ENCODE measurements at regions not wholly inside any gene's neighbourhood (a gene's known extent, or its start where the extent isn't known, plus 50 kb on each side); places are given as distances from the start of the nearest gene placed in this dataset.
A peak's percentile ranks its signal among the peaks of the same experiment; 100 is the strongest.

GRCh38 chr12:25714198-25714984, 161.3 kb upstream of the LMNTD1 start:
- no peak for DNase-seq (ENCODE audit: low read depth)

GRCh38 chr12:25715102-25715501, 162.0 kb upstream of the LMNTD1 start:
- no peak for DNase-seq (ENCODE audit: low read depth)

GRCh38 chr12:25716842-25717241, 163.8 kb upstream of the LMNTD1 start:
- peak; percentile 56 for DNase-seq (ENCODE audit: low read depth)

GRCh38 chr12:25717552-25717951, 164.5 kb upstream of the LMNTD1 start:
- no peak for DNase-seq (ENCODE audit: low read depth)

GRCh38 chr12:25718081-25718731, 165.1 kb upstream of the LMNTD1 start:
- no peak for DNase-seq (ENCODE audit: low read depth)

- no peak for DNase-seq (ENCODE audit: low read depth)
Measured at GRCh38 chr12:25719505-25719904, 166.4 kb upstream of the LMNTD1 start.

GRCh38 chr12:25723336-25723735, 170.3 kb upstream of the LMNTD1 start:
- no peak for DNase-seq (ENCODE audit: low read depth)

GRCh38 chr12:25723921-25724491, 170.9 kb upstream of the LMNTD1 start:
- DNase-seq (ENCODE audit: low read depth): no peak

- DNase-seq (ENCODE audit: low read depth): no peak
Measured at GRCh38 chr12:25725470-25725869, 172.4 kb upstream of the LMNTD1 start.

GRCh38 chr12:25725931-25726330, 172.8 kb upstream of the LMNTD1 start:
- peak; percentile 11 for DNase-seq (ENCODE audit: low read depth)

GRCh38 chr12:25728056-25728595, 175.0 kb upstream of the LMNTD1 start:
- no peak for DNase-seq (ENCODE audit: low read depth)

GRCh38 chr12:25730489-25731349, 177.6 kb upstream of the LMNTD1 start:
- peak; percentile 37 for DNase-seq (ENCODE audit: low read depth)

GRCh38 chr12:25733541-25733940, 180.5 kb upstream of the LMNTD1 start:
- DNase-seq (ENCODE audit: low read depth): no peak

- no peak for DNase-seq (ENCODE audit: low read depth)
Measured at GRCh38 chr12:25734529-25735180, 181.6 kb upstream of the LMNTD1 start.

GRCh38 chr12:25740617-25741016, 187.5 kb upstream of the LMNTD1 start:
- DNase-seq (ENCODE audit: low read depth): no peak

GRCh38 chr12:25741917-25742316, 188.8 kb upstream of the LMNTD1 start:
- no peak for DNase-seq (ENCODE audit: low read depth)

GRCh38 chr12:25743679-25744215, 190.7 kb upstream of the LMNTD1 start:
- no peak for DNase-seq (ENCODE audit: low read depth)

GRCh38 chr12:25744313-25744712, 191.2 kb upstream of the LMNTD1 start:
- no peak for DNase-seq (ENCODE audit: low read depth)

GRCh38 chr12:25745281-25745680, 192.2 kb upstream of the LMNTD1 start:
- DNase-seq (ENCODE audit: low read depth): no peak

GRCh38 chr12:25746131-25746530, 193.0 kb upstream of the LMNTD1 start:
- no peak for DNase-seq (ENCODE audit: low read depth)

GRCh38 chr12:25752710-25753309, 199.7 kb upstream of the LMNTD1 start:
- DNase-seq (ENCODE audit: low read depth): no peak

Data from RPMI7951 (cell line).